Mesodermal cell (in vitro differentiated cells): ENCODE measurements at regions not wholly inside any gene's neighbourhood (a gene's known extent, or its start where the extent isn't known, plus 50 kb on each side); places are given as distances from the start of the nearest gene placed in this dataset.

Experiments used
- H3K27ac ChIP-seq: 2 replicates; pipeline ENCODE4 v1.7.0; 2013; ENCODE audit warnings: mild to moderate bottlenecking, low read depth, low read length, moderate library complexity; ENCODE audit not compliant: severe bottlenecking
- H3K36me3 ChIP-seq: 2 replicates; pipeline ENCODE4 v1.7.1; 2013; ENCODE audit warnings: mild to moderate bottlenecking, low read length, moderate library complexity; ENCODE audit not compliant: control insufficient read depth, insufficient read depth
- H3K4me1 ChIP-seq: one replicate; pipeline ENCODE4 v1.7.1; 2013; ENCODE audit warnings: mild to moderate bottlenecking, low read length; ENCODE audit not compliant: insufficient read depth, control insufficient read depth, poor library complexity, severe bottlenecking
- H3K4me3 ChIP-seq: 2 replicates; pipeline ENCODE4 v1.7.0; 2013; ENCODE audit warnings: low read length, control low read depth, mild to moderate bottlenecking; ENCODE audit not compliant: insufficient read depth, poor library complexity, severe bottlenecking; ENCODE audit errors: extremely low read depth
- H3K9me3 ChIP-seq: 2 replicates; pipeline ENCODE4 v1.7.1; 2013; ENCODE audit warnings: mild to moderate bottlenecking, low read length, moderate library complexity; ENCODE audit not compliant: control insufficient read depth
- WGBS, 2 experiments: methylation state at CpG; one replicate each; pipeline ENCODE4 v1.1.5; 2013; ENCODE audit warnings: missing lambda C conversion rate in 2 of 2; ENCODE audit not compliant: insufficient coverage in 2 of 2; 5-methylcytosine and 5-hydroxymethylcytosine counted together

- H3K36me3 ChIP-seq: no peaks in the 10 kb centered on the region
- H3K9me3 ChIP-seq: peaks cover 12% of the 10 kb centered on the region
- WGBS, 2 experiments: 85 to 93% methylated on average over 4 to 5 of the region's 7 CpGs
- no peak overlapping the region for H3K27ac ChIP-seq
- H3K4me1 ChIP-seq: no peaks in the 10 kb centered on the region
- no peak overlapping the region for H3K4me3 ChIP-seq
Observed at GRCh38 chr1:4418021-4418420, 236.4 kb upstream of the AJAP1 start.

- Histone ChIP-seq H3K27ac (peak overlapping the region; percentile 8), H3K4me1 (no peaks in the 10 kb centered on the region), H3K36me3 (no peaks in the 10 kb centered on the region), H3K9me3 (peaks cover 12% of the 10 kb centered on the region), H3K4me3 (no peak overlapping the region)
- no CpG with 5 or more reads among the region's 5 CpGs for WGBS, 2 experiments
Observed at GRCh38 chr1:4421986-4422385, 232.4 kb upstream of the AJAP1 start.

- Histone ChIP-seq H3K9me3 (peaks cover 12% of the 10 kb centered on the region), H3K36me3 (no peaks in the 10 kb centered on the region), H3K4me1 (no peaks in the 10 kb centered on the region), H3K27ac (peak overlapping the region; percentile 6), H3K4me3 (no peak overlapping the region)
- whole genome bisulfite sequencing, 2 experiments: 68 to 77% methylated on average over 9 to 15 of the region's 18 CpGs
Observed at GRCh38 chr1:4422504-4423289, 231.7 kb upstream of the AJAP1 start.

- H3K4me1 ChIP-seq: no peaks in the 10 kb centered on the region
- H3K27ac ChIP-seq: no peak overlapping the region
- H3K9me3 ChIP-seq: peaks cover 12% of the 10 kb centered on the region
- H3K4me3 ChIP-seq: no peak overlapping the region
- no peaks in the 10 kb centered on the region for H3K36me3 ChIP-seq
- 81 to 94% methylated on average over 6 to 7 of the region's 8 CpGs for WGBS, 2 experiments
Observed at GRCh38 chr1:4424254-4424653, 230.2 kb upstream of the AJAP1 start.

- Histone ChIP-seq H3K4me3 (no peak overlapping the region), H3K36me3 (no peaks in the 10 kb centered on the region), H3K27ac (no peak overlapping the region), H3K9me3 (peaks cover 8% of the 10 kb centered on the region), H3K4me1 (no peaks in the 10 kb centered on the region)
- 88% methylated on average over 8 to 10 of the region's 10 CpGs for WGBS, 2 experiments
Observed at GRCh38 chr1:4424766-4425165, 229.6 kb upstream of the AJAP1 start.

GRCh38 chr1:4425892-4426291 is 228.5 kb upstream of the AJAP1 start:
- WGBS, 2 experiments: 92% methylated on average over 3 of the region's 11 CpGs; no CpG with 5 or more reads in 1 of the 2 experiments
- Histone ChIP-seq H3K27ac (no peak overlapping the region), H3K9me3 (peaks cover 6% of the 10 kb centered on the region)

GRCh38 chr1:4428711-4429110 is 225.7 kb upstream of the AJAP1 start:
- Histone ChIP-seq H3K27ac (no peak overlapping the region), H3K36me3 (no peaks in the 10 kb centered on the region), H3K9me3 (no peaks in the 10 kb centered on the region), H3K4me3 (no peak overlapping the region), H3K4me1 (no peaks in the 10 kb centered on the region)

More at GRCh38 chr1:4425892-4426291, 228.5 kb upstream of the AJAP1 start:
- Histone ChIP-seq H3K4me1 (no peaks in the 10 kb centered on the region), H3K36me3 (no peaks in the 10 kb centered on the region), H3K4me3 (no peak overlapping the region)

- no peaks in the 10 kb centered on the region for H3K36me3 ChIP-seq
- H3K4me3 ChIP-seq: no peak overlapping the region
- H3K27ac ChIP-seq: no peak overlapping the region
- no peaks in the 10 kb centered on the region for H3K9me3 ChIP-seq
- 83 to 88% methylated on average over 8 to 9 of the region's 10 CpGs for WGBS, 2 experiments
- H3K4me1 ChIP-seq: no peaks in the 10 kb centered on the region
Observed at GRCh38 chr1:4430406-4431365, 223.7 kb upstream of the AJAP1 start.

- Histone ChIP-seq H3K4me3 (no peak overlapping the region), H3K4me1 (no peaks in the 10 kb centered on the region), H3K27ac (no peak overlapping the region), H3K9me3 (no peaks in the 10 kb centered on the region), H3K36me3 (no peaks in the 10 kb centered on the region)
- 71 to 77% methylated on average over 4 to 6 of the region's 6 CpGs for WGBS, 2 experiments
Observed at GRCh38 chr1:4431491-4431890, 222.9 kb upstream of the AJAP1 start.

GRCh38 chr1:4433075-4433474 is 221.3 kb upstream of the AJAP1 start:
- no peaks in the 10 kb centered on the region for H3K36me3 ChIP-seq
- H3K4me1 ChIP-seq: no peaks in the 10 kb centered on the region
- no peak overlapping the region for H3K27ac ChIP-seq
- H3K4me3 ChIP-seq: no peak overlapping the region
- H3K9me3 ChIP-seq: no peaks in the 10 kb centered on the region
- WGBS, 2 experiments: 95 to 96% methylated on average over 5 to 7 of the region's 7 CpGs
